ENCODE measurements at regions not wholly inside any gene's neighbourhood (a gene's known extent, or its start where the extent isn't known, plus 50 kb on each side); places are given as distances from the start of the nearest gene placed in this dataset.
"Not testable (repeated sequence)": the region's sequence is repeated elsewhere in the genome, so short reads cannot be mapped to it uniquely, and the experiment has no call there.

DNA sequence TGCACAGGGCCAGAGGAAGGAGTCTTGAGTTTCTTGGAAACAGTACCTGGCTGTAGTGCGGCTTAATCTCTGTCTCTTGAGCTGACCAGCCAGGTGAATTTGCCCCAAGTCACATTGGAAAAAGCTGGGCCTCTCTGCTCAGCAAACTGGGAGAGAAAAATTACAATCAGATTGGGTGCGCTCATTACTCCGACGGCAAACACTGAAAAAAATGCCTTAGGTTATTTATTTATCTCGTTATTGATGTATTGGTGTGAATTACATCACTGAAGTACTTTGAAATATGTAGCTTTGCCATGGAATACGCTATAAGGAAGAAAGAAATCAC, 4493.4 kb upstream of the OR11H1 start:
- H3K27ac ChIP-seq; H3K36me3 ChIP-seq (ENCODE audit: insufficient read depth); H3K4me3 ChIP-seq (IDR thresholded peaks at IDR 0.05; ENCODE audit: insufficient read depth, low read depth, low read length); H3K79me2 ChIP-seq (ENCODE audit: insufficient read depth, low read depth); H3K4me2 ChIP-seq; H3K27me3 ChIP-seq (ENCODE audit: insufficient read depth, low read depth); H3K4me1 ChIP-seq (ENCODE audit: low read depth, poor library complexity, severe bottlenecking); H3K9ac ChIP-seq; H4K20me1 ChIP-seq (ENCODE audit: insufficient read depth): not testable (repeated sequence)
- H2AFZ ChIP-seq (ENCODE audit: low read depth) = 0 out of 2 replicates have a peak overlapping the region, but pooled peaks have one; percentile 0

DNA sequence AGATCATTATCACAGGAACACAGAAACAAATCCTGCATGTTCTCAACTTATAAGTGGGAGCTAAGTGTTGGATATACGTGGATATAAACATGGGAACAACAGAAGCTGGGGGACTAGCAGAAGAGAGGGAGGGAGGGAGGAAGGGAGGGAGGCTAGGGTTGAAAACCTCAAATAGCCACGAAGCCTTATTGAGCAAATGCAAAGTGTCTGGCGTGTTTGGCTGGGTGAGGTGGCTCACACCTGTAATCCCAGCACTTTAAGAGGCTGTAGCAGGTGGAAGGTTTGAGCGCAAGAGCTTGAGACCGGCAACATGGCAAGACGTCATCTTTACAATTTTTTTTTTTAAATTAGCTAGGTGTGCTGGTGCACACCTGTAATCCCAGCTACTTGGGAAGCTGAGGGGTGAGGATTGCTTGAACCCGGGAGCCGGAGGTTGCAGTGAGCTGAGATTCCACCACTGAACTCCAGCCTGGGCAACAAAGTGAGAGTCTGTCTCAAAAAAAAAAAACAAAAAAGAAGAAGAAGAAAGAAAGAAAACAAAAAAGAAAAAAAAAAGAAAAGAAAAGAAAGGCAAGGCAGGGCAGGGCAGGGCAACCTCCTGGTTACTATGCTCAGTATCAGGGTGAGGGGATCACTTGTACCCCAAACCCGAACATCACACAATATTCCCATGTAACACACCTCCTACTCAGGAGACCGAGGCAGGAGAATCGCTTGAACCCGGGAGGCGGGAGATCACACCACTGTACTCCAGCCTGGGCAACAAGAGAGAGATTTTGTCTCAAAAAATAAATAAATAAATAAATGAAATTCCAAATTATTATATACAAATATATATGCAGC, 4492.7 kb upstream of the OR11H1 start:
- not testable (repeated sequence) for H3K4me1 ChIP-seq (ENCODE audit: low read depth, poor library complexity, severe bottlenecking); H3K79me2 ChIP-seq (ENCODE audit: insufficient read depth, low read depth); H3K36me3 ChIP-seq (ENCODE audit: insufficient read depth); H3K27me3 ChIP-seq (ENCODE audit: insufficient read depth, low read depth); H3K27ac ChIP-seq; H4K20me1 ChIP-seq (ENCODE audit: insufficient read depth); H3K4me2 ChIP-seq; H3K4me3 ChIP-seq (IDR thresholded peaks at IDR 0.05; ENCODE audit: insufficient read depth, low read depth, low read length); H3K9ac ChIP-seq
- H2AFZ ChIP-seq (ENCODE audit: low read depth) = 0 out of 2 replicates have a peak overlapping the region, but pooled peaks have one; percentile 0

- not testable (repeated sequence) for H3K4me1 ChIP-seq (ENCODE audit: low read depth, poor library complexity, severe bottlenecking); H3K4me2 ChIP-seq; H3K4me3 ChIP-seq (IDR thresholded peaks at IDR 0.05; ENCODE audit: insufficient read depth, low read depth, low read length); H3K9ac ChIP-seq; H4K20me1 ChIP-seq (ENCODE audit: insufficient read depth); H3K27ac ChIP-seq; H3K36me3 ChIP-seq (ENCODE audit: insufficient read depth); H3K79me2 ChIP-seq (ENCODE audit: insufficient read depth, low read depth); H3K27me3 ChIP-seq (ENCODE audit: insufficient read depth, low read depth); H2AFZ ChIP-seq (ENCODE audit: low read depth)
These were observed 4490.7 kb upstream of the OR11H1 start for GRCh38 chr22:11037314-11037713.

DNA sequence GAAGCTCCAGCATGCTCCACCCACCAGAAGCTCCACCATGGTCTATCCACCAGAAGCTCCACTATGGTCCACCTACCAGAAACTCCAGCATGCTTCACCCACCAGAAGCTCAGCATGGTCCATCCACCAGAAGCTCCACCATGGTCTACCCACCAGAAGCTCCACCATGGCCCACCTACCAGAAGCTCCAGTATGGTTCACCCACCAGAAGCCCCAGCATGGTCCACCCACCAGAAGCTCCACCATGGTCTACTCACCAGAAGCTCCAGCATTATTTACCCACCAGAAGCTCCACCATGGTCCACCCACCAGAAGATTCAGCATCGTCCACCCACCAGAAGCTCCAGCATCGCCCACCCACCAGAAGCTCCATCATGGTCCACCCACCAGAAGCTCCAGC, 4490.2 kb upstream of the OR11H1 start:
- H3K9ac ChIP-seq; H2AFZ ChIP-seq (ENCODE audit: low read depth); H3K79me2 ChIP-seq (ENCODE audit: insufficient read depth, low read depth); H3K36me3 ChIP-seq (ENCODE audit: insufficient read depth); H3K4me3 ChIP-seq (IDR thresholded peaks at IDR 0.05; ENCODE audit: insufficient read depth, low read depth, low read length); H3K4me2 ChIP-seq; H3K27me3 ChIP-seq (ENCODE audit: insufficient read depth, low read depth); H3K4me1 ChIP-seq (ENCODE audit: low read depth, poor library complexity, severe bottlenecking); H3K27ac ChIP-seq; H4K20me1 ChIP-seq (ENCODE audit: insufficient read depth): not testable (repeated sequence)

DNA sequence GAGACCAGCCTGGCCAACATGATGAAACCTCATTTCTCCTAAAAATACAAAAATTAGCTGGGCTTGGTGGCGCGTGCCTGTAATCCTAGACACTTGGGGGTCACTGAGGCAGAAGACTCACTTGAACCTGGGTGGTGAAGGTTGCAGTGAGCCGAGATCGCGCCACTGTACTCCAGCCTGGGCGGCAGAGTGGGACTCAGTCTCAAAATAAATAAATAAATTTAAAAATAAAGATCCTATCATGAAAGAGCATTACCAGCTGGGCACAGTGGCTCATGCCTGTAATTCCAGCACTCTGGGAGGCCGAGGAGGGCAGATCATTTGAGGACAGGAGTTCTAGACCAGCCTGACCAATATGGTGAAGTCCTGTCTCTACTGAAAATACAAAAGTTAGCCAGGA, 4489.2 kb upstream of the OR11H1 start:
- H3K27ac ChIP-seq; H3K27me3 ChIP-seq (ENCODE audit: insufficient read depth, low read depth); H3K4me3 ChIP-seq (IDR thresholded peaks at IDR 0.05; ENCODE audit: insufficient read depth, low read depth, low read length); H2AFZ ChIP-seq (ENCODE audit: low read depth); H3K79me2 ChIP-seq (ENCODE audit: insufficient read depth, low read depth); H3K9ac ChIP-seq; H3K4me1 ChIP-seq (ENCODE audit: low read depth, poor library complexity, severe bottlenecking); H3K36me3 ChIP-seq (ENCODE audit: insufficient read depth); H4K20me1 ChIP-seq (ENCODE audit: insufficient read depth); H3K4me2 ChIP-seq: not testable (repeated sequence)

DNA sequence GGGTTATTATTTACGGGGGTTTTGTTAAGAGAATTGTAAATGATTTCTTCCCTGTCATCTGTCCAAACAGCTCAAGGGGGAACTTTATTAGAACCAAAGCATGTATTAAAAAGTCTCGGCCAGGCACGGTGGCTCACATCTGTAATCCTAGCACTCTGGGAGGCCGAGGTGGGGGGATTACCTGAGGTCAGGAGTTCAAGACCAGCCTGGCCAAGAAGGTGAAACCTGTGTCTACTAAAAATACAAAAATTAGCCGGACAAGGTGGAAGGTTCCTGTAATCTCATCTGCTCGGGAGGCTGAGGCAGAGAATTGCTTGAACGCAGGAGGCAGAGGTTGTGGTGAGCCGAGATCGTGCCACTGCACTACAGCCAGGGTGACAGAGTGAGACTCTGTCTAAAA, 4486.6 kb upstream of the OR11H1 start:
- H4K20me1 ChIP-seq (ENCODE audit: insufficient read depth); H3K79me2 ChIP-seq (ENCODE audit: insufficient read depth, low read depth); H3K4me2 ChIP-seq; H3K4me3 ChIP-seq (IDR thresholded peaks at IDR 0.05; ENCODE audit: insufficient read depth, low read depth, low read length); H3K4me1 ChIP-seq (ENCODE audit: low read depth, poor library complexity, severe bottlenecking); H3K9ac ChIP-seq; H3K27me3 ChIP-seq (ENCODE audit: insufficient read depth, low read depth); H3K27ac ChIP-seq; H3K36me3 ChIP-seq (ENCODE audit: insufficient read depth); H2AFZ ChIP-seq (ENCODE audit: low read depth): not testable (repeated sequence)

GRCh38 chr22:11042116-11042515, 4485.9 kb upstream of the OR11H1 start:
- Histone ChIP-seq H3K4me2 (no peak overlapping the region), H3K27ac (no peak overlapping the region), H3K4me3 (IDR thresholded peaks at IDR 0.05; ENCODE audit: insufficient read depth, low read depth, low read length) (no peak overlapping the region), H3K36me3 (ENCODE audit: insufficient read depth) (no peaks in the 10 kb centered on the region), H3K27me3 (ENCODE audit: insufficient read depth, low read depth) (no peaks in the 10 kb centered on the region), H3K4me1 (ENCODE audit: low read depth, poor library complexity, severe bottlenecking) (no peaks in the 10 kb centered on the region), H3K9ac (no peak overlapping the region), H3K79me2 (ENCODE audit: insufficient read depth, low read depth) (no peaks in the 10 kb centered on the region), H4K20me1 (ENCODE audit: insufficient read depth) (no peaks in the 10 kb centered on the region), H2AFZ (ENCODE audit: low read depth) (no peak overlapping the region)
- no peak for TF ChIP-seq CTCF (conservative IDR thresholded peaks at IDR 0.05; ENCODE audit: low read depth, low read length)

DNA sequence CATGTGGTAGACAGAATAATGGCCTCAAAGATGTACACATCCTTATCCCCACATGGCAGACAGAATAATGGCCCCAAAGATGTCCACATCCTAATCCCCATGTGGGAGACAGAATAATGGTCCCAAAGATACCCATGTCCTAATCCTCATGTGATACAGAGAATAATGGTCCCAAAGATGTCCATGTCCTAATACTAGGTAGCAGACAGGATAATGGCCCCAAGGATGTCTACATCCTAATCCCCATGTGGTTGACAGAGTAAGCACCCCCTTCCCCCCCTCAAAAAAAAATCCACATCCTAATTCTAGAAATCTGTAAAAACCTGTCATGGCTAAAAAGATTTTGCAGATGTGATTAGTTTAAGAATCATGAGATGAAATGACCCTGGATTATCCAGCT, 4484.7 kb upstream of the OR11H1 start:
- H2AFZ ChIP-seq (ENCODE audit: low read depth); H3K36me3 ChIP-seq (ENCODE audit: insufficient read depth); H4K20me1 ChIP-seq (ENCODE audit: insufficient read depth); H3K27me3 ChIP-seq (ENCODE audit: insufficient read depth, low read depth); H3K4me2 ChIP-seq; H3K4me3 ChIP-seq (IDR thresholded peaks at IDR 0.05; ENCODE audit: insufficient read depth, low read depth, low read length); H3K4me1 ChIP-seq (ENCODE audit: low read depth, poor library complexity, severe bottlenecking); H3K9ac ChIP-seq; H3K27ac ChIP-seq; H3K79me2 ChIP-seq (ENCODE audit: insufficient read depth, low read depth): not testable (repeated sequence)

DNA sequence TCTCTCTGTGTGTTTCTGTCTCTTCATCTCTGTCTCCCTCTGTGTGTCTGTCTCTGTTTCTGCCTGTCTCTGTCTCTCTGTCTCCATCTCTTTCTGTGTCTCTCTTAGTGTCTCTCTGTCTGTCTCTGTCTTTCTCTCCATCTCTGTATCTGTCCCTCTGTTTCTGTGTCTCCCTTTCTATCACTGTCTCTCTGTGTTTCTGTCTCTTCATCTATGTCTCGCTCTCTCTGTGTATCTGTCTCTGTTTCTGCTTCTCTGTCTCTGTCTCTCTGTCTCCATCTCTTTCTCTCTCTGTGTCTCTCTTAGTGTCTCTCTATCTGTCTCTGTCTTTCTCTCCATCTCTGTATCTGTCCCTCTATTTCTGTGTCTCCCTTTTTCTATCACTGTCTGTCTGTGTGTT, 4479.1 kb upstream of the OR11H1 start:
- not testable (repeated sequence) for H3K27ac ChIP-seq; H3K27me3 ChIP-seq (ENCODE audit: insufficient read depth, low read depth); H3K79me2 ChIP-seq (ENCODE audit: insufficient read depth, low read depth); H3K4me3 ChIP-seq (IDR thresholded peaks at IDR 0.05; ENCODE audit: insufficient read depth, low read depth, low read length); H4K20me1 ChIP-seq (ENCODE audit: insufficient read depth); H3K4me2 ChIP-seq; H3K4me1 ChIP-seq (ENCODE audit: low read depth, poor library complexity, severe bottlenecking); H3K36me3 ChIP-seq (ENCODE audit: insufficient read depth); H3K9ac ChIP-seq; H2AFZ ChIP-seq (ENCODE audit: low read depth)

- H3K79me2 ChIP-seq (ENCODE audit: insufficient read depth, low read depth); H3K27me3 ChIP-seq (ENCODE audit: insufficient read depth, low read depth): not testable (repeated sequence)
These were observed 4477.8 kb upstream of the OR11H1 start for GRCh38 chr22:11050226-11050625.

More at GRCh38 chr22:11050226-11050625, 4477.8 kb upstream of the OR11H1 start:
- not testable (repeated sequence) for H3K36me3 ChIP-seq (ENCODE audit: insufficient read depth); H3K4me2 ChIP-seq; H3K9ac ChIP-seq; H4K20me1 ChIP-seq (ENCODE audit: insufficient read depth); H3K27ac ChIP-seq; H2AFZ ChIP-seq (ENCODE audit: low read depth); H3K4me1 ChIP-seq (ENCODE audit: low read depth, poor library complexity, severe bottlenecking); H3K4me3 ChIP-seq (IDR thresholded peaks at IDR 0.05; ENCODE audit: insufficient read depth, low read depth, low read length)
